ENCODE measurements at regions not wholly inside any gene's neighbourhood (a gene's known extent, or its start where the extent isn't known, plus 50 kb on each side); places are given as distances from the start of the nearest gene placed in this dataset.

DNA sequence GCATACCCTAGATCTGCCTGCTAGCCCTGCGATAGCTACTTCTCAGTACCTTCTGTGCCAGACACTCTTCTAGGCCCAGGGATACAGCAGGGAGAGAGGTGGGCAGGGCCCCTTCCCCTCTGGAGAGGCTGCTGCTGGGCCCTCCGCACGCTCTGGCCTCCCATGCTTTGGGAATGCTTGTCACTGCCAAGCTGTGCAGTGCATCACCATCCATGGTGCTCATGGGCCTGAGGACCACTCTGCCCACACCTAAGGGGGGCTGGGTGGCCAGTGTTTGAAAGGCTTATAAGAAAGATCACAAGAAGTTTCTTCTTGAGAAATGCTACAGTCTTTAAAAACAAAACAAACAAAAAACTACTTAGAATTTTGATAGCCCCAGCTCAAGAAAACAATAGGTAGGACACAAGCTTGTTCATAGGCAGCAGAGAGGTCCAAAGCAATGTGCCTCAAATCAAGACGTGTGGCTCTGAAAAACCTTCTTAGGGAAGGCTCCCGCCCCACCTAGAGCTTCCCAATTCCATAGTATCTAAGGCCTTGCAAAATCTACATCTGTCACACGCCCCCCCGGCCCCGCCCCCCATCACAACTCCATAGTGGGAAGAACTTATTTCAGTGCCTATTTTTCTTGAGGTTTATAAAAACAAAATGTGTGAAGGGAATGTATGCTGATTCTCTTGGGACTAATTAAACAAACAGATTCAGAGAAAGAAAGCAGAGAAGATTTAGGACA lies 145.8 kb downstream of the TM9SF2 start:
- DNase-seq (ENCODE audit: low read depth), result no peak

DNA sequence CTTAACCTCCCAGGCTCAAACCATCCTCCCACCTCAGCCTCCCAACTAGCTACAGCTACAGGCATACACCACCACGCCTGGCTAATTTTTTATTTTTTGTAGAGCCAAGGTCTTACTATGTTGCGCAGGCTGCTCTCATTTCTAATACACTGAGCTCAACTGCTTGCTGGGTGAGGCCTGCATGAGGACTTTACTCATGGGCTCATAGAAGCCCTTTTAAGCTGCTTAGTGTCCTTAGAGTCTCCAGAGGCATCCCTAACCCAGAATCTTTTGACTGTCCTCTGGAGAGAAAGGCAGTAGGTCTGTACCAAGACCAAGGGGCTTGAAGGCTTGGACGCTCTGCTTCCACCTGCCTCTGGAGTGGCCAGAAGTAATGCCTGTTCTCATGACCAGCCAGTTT lies 141.6 kb downstream of the TM9SF2 start:
- no peak for DNase-seq (ENCODE audit: low read depth)

DNA sequence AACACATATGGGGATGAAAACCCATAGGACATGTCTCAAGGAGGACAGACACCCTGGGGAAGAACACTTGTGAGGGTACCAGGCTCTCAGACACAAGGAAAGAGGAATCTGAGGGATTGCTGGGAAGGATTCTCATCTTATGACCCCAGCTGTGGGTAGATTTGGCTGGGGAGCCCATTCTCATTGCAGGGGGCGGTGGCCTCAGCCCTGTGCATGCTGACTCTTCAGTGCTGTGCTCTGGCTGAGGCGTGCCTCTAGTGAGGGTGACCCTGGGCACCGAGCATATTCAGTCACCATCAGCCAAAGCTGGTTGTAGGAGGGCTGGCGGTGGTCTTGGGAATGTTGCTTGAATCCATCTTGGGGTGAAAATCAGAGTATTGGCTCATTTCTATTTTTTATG lies 140.7 kb downstream of the TM9SF2 start:
- DNase-seq (ENCODE audit: low read depth), result no peak

DNA sequence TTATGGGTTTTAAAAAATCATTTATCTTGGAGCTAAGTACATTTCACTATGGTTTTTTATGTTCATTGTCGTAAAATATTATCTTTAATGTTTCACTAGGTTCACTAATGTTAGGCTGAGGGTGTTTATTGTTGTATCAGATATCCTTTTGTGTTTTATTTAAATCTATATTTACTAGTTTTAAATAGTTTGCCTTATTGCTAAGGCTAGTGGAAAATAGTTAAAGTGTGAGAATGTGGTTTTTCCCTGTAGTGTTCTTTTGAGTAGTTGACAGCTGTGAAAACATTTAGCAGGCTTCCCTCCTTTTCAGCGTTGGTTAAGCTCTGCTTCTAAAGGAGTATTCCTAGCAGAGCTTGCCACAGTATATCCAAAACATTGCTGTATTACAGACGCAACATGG lies 139.0 kb downstream of the TM9SF2 start:
- no peak for DNase-seq (ENCODE audit: low read depth)

DNA sequence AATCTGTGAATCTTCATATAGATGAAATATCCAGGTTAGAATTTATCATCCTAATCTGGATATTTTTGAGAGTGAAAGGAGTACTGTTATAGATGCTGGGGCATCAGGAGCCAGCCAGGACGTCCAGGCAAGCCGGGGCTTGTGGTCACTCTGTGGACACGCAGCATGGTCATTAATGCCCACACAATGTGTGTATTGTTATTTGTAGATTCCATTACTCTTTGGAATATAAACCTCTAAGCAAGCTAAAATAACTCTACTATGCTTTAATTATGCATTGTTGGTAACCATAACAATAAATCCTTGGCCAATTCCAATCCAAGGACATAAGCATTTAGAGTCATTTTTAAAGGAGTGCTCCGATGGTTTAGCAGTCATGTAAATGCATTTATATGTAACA lies 137.9 kb downstream of the TM9SF2 start:
- peak; percentile 7 for DNase-seq (ENCODE audit: low read depth)

DNA sequence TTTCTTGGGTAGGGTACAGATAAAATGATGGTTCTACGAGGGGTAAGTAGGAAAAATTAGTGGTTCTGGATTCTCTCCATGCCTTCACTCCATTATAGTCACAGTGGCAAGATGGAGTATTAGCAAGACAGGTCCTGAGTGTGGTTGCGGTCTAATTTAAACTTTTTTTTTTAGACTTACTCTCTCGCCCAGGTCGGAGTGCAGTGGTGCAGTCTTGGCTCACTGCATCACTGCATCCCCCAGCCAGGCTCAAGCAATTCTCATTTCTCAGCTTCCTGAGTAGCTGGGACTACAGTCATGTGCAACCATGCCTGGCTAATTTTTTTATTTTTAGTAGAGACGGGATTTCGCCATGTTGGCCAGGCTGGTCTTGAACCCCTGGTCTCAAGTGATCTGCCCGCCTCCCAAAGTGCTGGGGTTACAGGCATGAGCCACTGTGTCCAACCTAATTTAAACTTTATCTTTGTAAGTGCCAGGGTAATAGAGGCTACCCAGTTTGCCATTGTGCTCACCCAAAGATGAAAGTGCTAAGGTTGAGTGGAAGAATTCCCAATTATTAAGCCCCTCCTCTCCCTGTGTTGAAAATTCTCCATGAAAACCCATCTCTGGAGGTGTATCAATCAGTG lies 135.6 kb downstream of the TM9SF2 start:
- no peak for DNase-seq (ENCODE audit: low read depth)

DNA sequence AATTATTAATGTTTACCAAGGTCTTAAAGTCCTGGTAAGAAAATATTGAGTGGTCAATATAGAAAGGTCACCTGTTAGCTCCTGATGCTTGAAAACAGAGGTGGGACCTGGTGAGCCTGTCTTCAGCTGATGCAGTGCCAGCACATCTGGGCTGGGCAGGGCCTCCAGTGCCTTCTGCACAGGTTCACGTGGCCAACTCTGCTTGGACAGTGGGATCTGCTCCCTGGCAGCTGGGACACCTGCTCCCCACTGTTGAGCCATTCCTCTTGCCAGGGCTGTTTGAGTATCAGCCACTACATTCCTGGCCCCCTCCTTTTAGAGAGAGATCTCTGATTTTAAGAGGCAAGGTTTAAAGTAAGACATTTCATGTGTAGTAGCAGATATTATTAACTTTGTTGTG lies 135.0 kb downstream of the TM9SF2 start:
- DNase-seq (ENCODE audit: low read depth), result no peak

DNA sequence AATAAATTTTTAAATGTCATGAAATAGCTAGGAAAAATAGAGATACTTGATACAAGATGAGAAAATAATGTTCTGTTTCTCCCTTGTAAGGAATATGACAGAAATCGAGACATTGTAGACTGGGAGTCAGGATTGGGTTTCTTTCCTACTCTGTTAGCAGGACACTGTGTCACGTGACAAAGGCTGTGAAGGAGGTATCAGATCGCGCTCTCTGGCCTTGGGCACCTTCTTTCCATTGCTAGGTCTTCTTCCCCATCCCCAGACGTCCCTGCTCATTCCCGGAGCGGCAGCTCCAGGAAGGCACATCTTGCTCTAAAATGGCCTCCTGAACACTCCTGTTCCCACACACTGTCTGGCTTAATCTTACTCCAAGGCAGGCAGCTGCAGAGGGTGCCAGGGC lies 133.4 kb downstream of the TM9SF2 start:
- no peak for DNase-seq (ENCODE audit: low read depth)

DNA sequence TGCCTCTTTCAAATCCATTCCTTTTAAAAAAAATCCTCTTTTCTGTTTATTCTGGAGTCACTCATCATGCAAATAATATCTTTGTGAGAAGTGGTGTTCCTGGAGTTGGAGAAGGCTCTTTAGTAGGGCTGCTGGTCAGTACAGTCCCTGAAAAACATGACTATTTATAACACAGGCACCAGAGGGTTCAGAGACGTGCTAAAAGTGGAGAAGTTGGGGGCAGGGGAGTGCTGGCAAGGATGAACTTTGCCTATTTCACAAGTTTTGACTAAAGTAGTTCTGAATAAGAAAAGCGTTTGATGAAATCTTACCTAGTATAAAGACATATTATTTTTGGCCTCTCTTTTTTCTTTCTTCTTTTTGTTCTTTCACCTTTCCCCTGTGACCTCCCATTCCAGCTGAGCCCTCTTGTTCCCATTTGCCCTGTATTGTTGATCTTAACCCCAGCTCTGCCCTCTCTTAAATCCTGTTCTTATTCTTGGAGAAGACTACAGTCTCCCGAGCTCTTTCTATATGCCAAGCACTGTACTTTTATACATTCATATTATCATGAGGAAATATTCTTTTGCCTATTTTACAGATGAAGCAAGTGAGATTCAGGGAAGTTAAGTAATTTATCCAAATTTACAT lies 129.1 kb downstream of the TM9SF2 start:
- DNase-seq (ENCODE audit: low read depth), result no peak

DNA sequence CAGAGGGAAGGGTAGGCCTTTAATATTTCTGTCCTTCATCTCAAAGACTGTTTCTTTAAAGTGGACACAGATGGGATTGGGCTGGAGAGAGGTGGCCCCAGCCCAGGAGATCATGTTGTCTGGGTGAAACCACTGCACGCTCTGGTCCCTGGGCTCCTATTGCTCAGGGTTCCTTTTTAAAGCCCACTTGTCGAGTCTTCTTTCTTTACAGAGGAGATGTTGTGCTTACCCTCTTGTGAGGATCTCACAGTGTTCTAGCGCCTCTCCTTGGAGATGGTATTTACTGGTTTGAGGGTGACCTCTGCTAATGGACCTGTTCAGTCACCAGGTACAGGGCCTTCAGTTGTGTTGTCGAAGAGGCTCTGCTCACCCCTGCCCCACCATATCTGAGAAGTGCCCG lies 128.4 kb downstream of the TM9SF2 start:
- no peak for DNase-seq (ENCODE audit: low read depth)

DNA sequence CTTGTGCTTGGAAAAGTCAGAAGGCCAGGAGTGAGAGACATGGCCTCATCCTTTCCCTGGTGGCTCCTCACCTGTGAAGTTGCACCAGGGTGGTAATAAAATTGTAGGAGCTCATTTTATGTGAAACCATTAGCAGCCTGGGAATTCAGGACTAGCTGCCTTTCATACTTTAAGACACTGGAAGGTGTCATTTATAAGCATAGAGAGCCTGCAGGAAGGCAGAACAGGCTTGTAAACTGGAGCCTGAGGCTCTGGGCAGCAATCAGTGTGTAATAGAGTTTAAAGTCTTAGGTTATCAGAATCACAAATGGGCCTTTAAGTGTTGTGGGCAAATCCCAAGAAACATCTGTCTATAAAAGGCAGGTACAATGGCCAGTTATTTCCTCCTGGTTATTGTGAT lies 127.2 kb downstream of the TM9SF2 start:
- DNase-seq (ENCODE audit: low read depth), result no peak

DNA sequence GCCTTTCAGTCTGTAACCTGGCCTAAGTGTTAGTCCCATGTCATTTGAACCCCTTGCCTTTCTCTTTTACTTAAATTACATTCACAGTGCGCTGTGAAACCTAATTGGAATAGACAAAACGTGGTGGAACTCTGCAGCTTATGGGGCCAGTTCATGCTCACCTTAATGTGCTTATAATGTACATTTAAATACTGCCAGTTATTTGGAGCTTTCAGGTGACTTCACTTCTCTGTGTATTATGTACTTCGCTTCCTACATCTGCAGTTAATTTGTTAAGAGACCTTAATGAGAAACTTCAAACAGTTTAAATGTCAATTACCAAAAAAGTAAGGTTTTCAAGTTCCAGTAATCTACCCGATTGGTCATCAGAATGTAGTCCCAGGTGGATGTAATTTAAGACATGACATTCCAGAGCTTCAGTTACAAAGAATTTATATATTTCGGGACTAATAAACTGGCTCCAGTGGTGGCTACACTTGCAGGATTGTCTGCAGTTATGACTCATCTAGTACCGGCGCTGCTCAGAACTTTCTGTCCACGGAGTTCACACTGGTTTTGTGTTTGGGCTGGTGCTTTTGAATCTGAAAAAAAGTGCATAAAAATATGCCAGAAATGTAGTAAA lies 125.3 kb downstream of the TM9SF2 start:
- peak; percentile 69 for DNase-seq (ENCODE audit: low read depth)

DNA sequence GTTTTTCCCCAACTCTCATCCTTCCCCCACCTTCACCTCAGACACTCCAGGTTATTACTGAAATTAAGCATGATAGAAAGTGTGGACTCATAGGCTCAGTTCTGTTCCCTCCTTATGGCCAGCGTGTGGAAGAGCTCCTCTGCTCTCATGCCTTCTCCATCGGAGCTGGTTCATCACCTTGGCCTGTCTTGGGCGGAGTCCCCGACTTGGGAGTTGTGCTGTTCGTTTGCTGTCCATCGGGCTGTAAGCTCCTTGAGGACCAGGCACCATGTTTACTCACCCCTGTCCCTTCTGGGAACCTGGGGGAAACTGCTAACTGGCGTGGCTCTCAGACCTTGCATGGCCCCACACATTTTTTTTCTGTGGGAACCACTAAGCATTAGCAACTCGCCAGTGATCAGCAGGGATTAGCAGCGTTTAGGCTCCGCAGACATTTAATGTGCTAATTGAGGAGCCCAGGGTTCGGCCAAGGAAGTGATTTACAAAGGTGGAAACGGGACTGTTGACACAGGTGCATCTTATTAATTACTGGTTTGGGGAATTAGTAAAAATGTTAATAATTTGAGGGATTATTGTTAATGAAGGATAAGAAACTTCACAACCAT lies 123.8 kb downstream of the TM9SF2 start:
- no peak for DNase-seq (ENCODE audit: low read depth)

DNA sequence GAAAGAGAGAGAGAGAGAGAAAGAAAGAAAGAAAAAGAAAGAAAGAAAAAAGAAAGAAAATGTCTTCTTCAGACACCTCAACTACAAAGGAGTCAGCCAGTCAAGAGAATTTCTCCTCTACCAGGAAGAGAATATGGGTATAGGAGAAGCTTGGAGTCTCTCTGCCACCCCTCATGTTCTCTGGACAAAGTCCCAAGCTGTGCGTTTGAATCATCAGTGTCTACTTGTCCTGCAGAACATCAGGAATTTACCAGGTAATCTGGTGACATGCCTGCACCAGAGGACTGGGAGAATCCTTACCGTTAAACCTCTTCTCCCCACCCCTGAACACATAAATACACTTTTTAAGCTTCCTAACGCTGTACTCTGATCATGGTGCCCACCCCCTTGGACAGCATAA lies 119.5 kb downstream of the TM9SF2 start:
- DNase-seq (ENCODE audit: low read depth), result no peak

DNA sequence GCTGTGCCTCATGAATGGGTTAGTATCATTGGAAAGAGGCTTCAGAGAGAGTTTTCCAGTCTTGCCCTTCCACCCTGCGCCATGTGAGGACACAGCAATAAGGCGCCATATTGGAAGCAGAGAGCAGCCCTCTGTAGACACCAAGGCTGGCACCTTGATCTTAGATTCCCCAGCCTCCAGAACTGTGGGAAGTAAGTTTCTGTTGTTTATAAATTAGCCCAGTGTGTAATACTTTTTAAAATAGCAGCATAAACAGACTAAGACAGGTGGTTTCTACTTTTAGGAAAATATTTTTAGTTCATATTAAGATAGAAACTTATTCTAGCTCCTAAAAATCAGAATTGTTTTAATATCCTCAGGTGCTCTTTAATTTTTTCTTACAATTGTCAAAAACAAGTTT lies 117.9 kb downstream of the TM9SF2 start:
- no peak for DNase-seq (ENCODE audit: low read depth)

DNA sequence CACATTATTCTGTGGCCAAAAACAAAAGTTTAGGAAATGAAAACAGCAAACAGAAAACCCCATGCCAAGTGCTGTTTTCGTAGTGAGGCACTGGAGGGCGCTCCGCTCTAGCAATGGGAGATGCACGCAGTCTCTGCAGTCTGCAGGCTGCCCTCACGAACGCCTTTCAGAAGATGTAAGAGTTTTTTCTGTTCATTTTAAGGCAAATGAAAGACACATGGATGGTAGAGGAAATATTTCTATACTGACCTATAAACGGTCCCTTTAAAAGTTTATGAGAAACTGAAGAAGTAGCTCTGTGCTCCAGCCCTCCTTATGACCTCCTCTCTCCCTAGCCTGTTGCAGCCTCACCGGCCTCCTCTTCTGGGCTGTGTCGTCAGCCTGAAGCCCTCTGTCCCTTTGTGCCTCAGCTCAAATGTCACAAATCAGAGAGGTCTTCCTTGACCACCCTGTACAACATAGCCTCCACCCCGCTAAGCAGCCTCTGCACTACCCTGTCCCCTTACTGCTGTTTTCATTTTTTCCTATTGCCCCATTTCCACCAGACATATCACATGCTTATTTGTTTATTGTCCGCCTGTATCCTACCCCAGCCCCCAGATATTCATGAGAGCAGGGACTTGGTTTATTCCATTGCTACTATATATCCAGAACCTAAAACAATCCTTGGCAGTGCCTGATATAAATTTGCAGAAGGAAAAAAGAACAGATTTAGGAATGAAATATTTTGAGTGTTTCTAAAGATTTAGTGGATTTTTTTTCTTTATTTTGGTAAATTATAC lies 116.4 kb downstream of the TM9SF2 start:
- peak; percentile 49 for DNase-seq (ENCODE audit: low read depth)

DNA sequence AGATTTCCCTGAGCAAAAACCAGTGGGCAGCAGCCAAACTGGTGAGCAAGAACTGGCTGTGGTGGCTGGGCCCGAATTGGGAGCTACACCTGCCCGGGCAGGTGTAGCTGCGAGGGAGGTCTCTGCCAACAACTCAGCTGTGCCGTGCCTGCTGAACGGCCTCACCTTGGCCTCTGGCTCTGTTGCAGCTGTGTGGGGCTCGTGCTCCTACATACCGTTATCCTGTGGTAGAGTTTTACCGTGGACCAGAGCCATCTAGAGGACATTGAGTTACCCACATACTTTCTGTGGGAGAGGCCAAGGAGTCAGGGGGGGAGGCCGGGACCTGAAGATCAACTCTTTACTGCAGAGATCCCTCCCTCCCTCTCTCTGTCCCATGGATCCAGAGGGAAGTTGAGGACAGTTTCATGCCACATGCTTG lies 113.2 kb downstream of the TM9SF2 start:
- DNase-seq (ENCODE audit: low read depth), result peak; percentile 52
